ENCODE measurements at regions not wholly inside any gene's neighbourhood (a gene's known extent, or its start where the extent isn't known, plus 50 kb on each side); places are given as distances from the start of the nearest gene placed in this dataset.

DNA sequence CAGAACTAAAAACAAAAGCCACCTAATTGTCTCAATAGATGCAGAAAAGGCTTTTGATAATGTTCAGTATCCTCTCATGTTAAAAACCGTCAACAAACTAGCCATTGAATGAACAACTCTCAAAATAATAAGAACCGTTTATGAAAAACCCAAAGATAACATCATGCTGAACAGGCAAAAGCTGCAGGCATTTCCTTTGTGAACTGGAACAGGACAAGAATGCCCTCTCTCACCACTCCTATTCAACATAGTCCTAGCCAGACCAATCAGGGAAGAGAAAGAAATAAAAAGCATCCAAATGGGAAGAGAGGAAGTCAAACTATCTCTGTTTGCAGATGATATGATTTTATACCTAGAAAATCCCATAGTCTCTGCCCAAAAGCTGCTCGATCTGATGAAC is 179.6 kb upstream of the EDNRB start:
- no peak for TF ChIP-seq PHF20 (CRISPR knock-in tag; IDR thresholded peaks at IDR 0.05)
- TF ChIP-seq ATF7 (IDR thresholded peaks at IDR 0.05), result no peak
- no peak for TF ChIP-seq ATF7 (CRISPR knock-in tag; IDR thresholded peaks at IDR 0.05)
- no peak for TF ChIP-seq EZH2 (conservative IDR thresholded peaks at IDR 0.05; ENCODE audit: low read depth, low read length)
- TF ChIP-seq ZSCAN20 (CRISPR knock-in tag; IDR thresholded peaks at IDR 0.05; ENCODE audit: borderline replicate concordance), result no peak
- TF ChIP-seq ZBTB42 (CRISPR knock-in tag; IDR thresholded peaks at IDR 0.05), result no peak
- TF ChIP-seq, protein P1, sequence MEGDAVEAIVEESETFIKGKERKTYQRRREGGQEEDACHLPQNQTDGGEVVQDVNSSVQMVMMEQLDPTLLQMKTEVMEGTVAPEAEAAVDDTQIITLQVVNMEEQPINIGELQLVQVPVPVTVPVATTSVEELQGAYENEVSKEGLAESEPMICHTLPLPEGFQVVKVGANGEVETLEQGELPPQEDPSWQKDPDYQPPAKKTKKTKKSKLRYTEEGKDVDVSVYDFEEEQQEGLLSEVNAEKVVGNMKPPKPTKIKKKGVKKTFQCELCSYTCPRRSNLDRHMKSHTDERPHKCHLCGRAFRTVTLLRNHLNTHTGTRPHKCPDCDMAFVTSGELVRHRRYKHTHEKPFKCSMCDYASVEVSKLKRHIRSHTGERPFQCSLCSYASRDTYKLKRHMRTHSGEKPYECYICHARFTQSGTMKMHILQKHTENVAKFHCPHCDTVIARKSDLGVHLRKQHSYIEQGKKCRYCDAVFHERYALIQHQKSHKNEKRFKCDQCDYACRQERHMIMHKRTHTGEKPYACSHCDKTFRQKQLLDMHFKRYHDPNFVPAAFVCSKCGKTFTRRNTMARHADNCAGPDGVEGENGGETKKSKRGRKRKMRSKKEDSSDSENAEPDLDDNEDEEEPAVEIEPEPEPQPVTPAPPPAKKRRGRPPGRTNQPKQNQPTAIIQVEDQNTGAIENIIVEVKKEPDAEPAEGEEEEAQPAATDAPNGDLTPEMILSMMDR (CRISPR knock-in tag; IDR thresholded peaks at IDR 0.05), result no peak
- TF ChIP-seq SRF (IDR thresholded peaks at IDR 0.05; ENCODE audit: low read depth, low read length), result no peak
- TF ChIP-seq GPN1 (CRISPR knock-in tag; IDR thresholded peaks at IDR 0.05; ENCODE audit: borderline replicate concordance), result no peak
- TF ChIP-seq, protein P2, sequence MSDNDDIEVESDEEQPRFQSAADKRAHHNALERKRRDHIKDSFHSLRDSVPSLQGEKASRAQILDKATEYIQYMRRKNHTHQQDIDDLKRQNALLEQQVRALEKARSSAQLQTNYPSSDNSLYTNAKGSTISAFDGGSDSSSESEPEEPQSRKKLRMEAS (IDR thresholded peaks at IDR 0.05), result no peak

All from HepG2 (cell line).